H1 (cell line): ENCODE measurements at regions not wholly inside any gene's neighbourhood (a gene's known extent, or its start where the extent isn't known, plus 50 kb on each side); places are given as distances from the start of the nearest gene placed in this dataset.
A peak's percentile ranks its signal among the peaks of the same experiment; 100 is the strongest.

Experiments used
- CTCF ChIA-PET: fragments of 300-600 bp; sonication (Branson Sonifier 250); formaldehyde crosslinking; loops from one replicate; lab custom pipeline; 2021; ENCODE audit not compliant: partially characterized antibody; lab: Charles Lee
- POLR2A ChIA-PET: fragments of 300-600 bp; sonication (Branson Sonifier 250); formaldehyde crosslinking; loops from one replicate; lab custom pipeline; 2021; ENCODE audit warnings: inconsistent platforms; ENCODE audit not compliant: partially characterized antibody; lab: Charles Lee
- DNase-seq, 2 experiments: peaks; one replicate each; pipeline versions ENCODE4 v3.0.0 to v3.0.0-alpha.2; 2010 to 2022; ENCODE audit warnings: low spot score in 2 of 2, low read depth in 1 of 2, mixed read lengths in 1 of 2
- FAIRE-seq: peaks from 2 replicates; lab custom pipeline; 2011; peaks lifted over from hg19 to GRCh38; lab: Jason Lieb, UNC
- H2AFZ ChIP-seq: 2 replicates; pipeline ENCODE4 v1.8.1; 2012; ENCODE audit warnings: low read length, inconsistent platforms
- H2AK5ac ChIP-seq: 2 replicates; pipeline ENCODE4 v1.6.1; 2013; ENCODE audit warnings: low read depth, low read length
- H2BK120ac ChIP-seq: replicated peaks from 2 replicates; pipeline ENCODE3; 2013; ENCODE audit warnings: low read depth, low read length, inconsistent platforms
- H2BK12ac ChIP-seq: 2 replicates; pipeline ENCODE4 v1.6.1; 2013; ENCODE audit warnings: low read depth, low read length
- H2BK15ac ChIP-seq: 2 replicates; pipeline ENCODE4 v1.6.1; 2013; ENCODE audit warnings: low read length
- H2BK20ac ChIP-seq: 2 replicates; pipeline ENCODE4 v1.6.1; 2013; ENCODE audit warnings: low read length
- H2BK5ac ChIP-seq: 2 replicates; pipeline ENCODE4 v1.6.1; 2013; ENCODE audit warnings: low read depth, low read length
- H3K14ac ChIP-seq: 2 replicates; pipeline ENCODE4 v1.6.1; 2013; ENCODE audit warnings: inconsistent platforms; ENCODE audit not compliant: insufficient read length
- H3K18ac ChIP-seq: 2 replicates; pipeline ENCODE4 v1.6.1; 2013; ENCODE audit warnings: low read length; ENCODE audit errors: extremely low read depth
- H3K23ac ChIP-seq: 2 replicates; pipeline ENCODE4 v1.6.1; 2013; ENCODE audit warnings: inconsistent platforms; ENCODE audit not compliant: insufficient read length
- H3K23me2 ChIP-seq: 2 replicates; pipeline ENCODE4 v1.6.1; 2013; ENCODE audit warnings: low read depth, low read length
- H3K27ac ChIP-seq: 2 replicates; pipeline ENCODE4 v1.6.1; 2011; ENCODE audit warnings: low read depth, low read length, inconsistent platforms
- H3K27me3 ChIP-seq, 4 experiments: replicated peaks in 1 of 4; 1 replicate in 1 of 4; 2 replicates in 3 of 4; pipeline versions ENCODE4 v1.6.1 to v1.8.1; 2011 to 2013; ENCODE audit warnings: low read length in 3 of 4, mild to moderate bottlenecking in 3 of 4, inconsistent platforms in 2 of 4, mixed read lengths in 2 of 4, moderate library complexity in 1 of 4; ENCODE audit not compliant: control insufficient read depth in 3 of 4, insufficient read depth in 3 of 4; ENCODE audit errors: extremely low read depth in 1 of 4
- H3K36me3 ChIP-seq, 4 experiments: 2 replicates each; pipeline versions ENCODE4 v1.6.1 to v1.8.1; 2011 to 2013; ENCODE audit warnings: mild to moderate bottlenecking in 4 of 4, low read length in 3 of 4, moderate library complexity in 2 of 4, control low read depth in 1 of 4, inconsistent platforms in 1 of 4; ENCODE audit not compliant: insufficient read depth in 4 of 4, control insufficient read depth in 2 of 4
- H3K4ac ChIP-seq: replicated peaks from 2 replicates; pipeline ENCODE3; 2013; ENCODE audit warnings: low read length, low read depth, mixed read lengths, inconsistent platforms; ENCODE audit not compliant: insufficient read length
- H3K4me1 ChIP-seq, 4 experiments: replicated peaks in 1 of 4; 1 replicate in 1 of 4; 2 replicates in 3 of 4; pipeline versions ENCODE4 v1.6.1 to v1.8.1; 2011 to 2013; ENCODE audit warnings: low read length in 3 of 4, inconsistent platforms in 2 of 4, mixed read lengths in 1 of 4; ENCODE audit not compliant: insufficient read depth in 4 of 4, control insufficient read depth in 3 of 4
- H3K4me2 ChIP-seq, 2 experiments: 2 replicates each; pipeline versions ENCODE4 v1.6.1 to v1.8.1; 2011 to 2013; ENCODE audit warnings: low read depth in 2 of 2, low read length in 2 of 2, control low read depth in 1 of 2, inconsistent platforms in 1 of 2, mild to moderate bottlenecking in 1 of 2; ENCODE audit not compliant: insufficient read depth in 1 of 2
- H3K4me3 ChIP-seq, 4 experiments: fragments of 200-600, 300-600 bp in 1 of 4; sonication (generic), shearing (Covaris generic), sonication (Bioruptor Twin) in 1 of 4; 2 replicates each; pipeline versions ENCODE4 v1.5.1 to v1.8.1; 2011 to 2016; ENCODE audit warnings: low read length in 4 of 4, low read depth in 3 of 4, control low read depth in 2 of 4, inconsistent platforms in 2 of 4, mild to moderate bottlenecking in 2 of 4, mixed read lengths in 1 of 4, moderate library complexity in 1 of 4; ENCODE audit not compliant: insufficient read depth in 2 of 4; ENCODE audit errors: extremely low read depth in 1 of 4
- H3K56ac ChIP-seq: replicated peaks from 2 replicates; pipeline ENCODE3; 2013; ENCODE audit warnings: low read depth, mild to moderate bottlenecking, mixed read lengths, low read length, inconsistent platforms; ENCODE audit not compliant: insufficient read length
- H3K79me1 ChIP-seq: 2 replicates; pipeline ENCODE4 v1.6.1; 2013; ENCODE audit warnings: low read depth, low read length, control low read depth
- H3K79me2 ChIP-seq, 2 experiments: 2 replicates each; pipeline versions ENCODE4 v1.6.1 to v1.8.1; 2012 to 2013; ENCODE audit warnings: low read length in 2 of 2, mild to moderate bottlenecking in 2 of 2, inconsistent platforms in 1 of 2; ENCODE audit not compliant: insufficient read depth in 2 of 2, control insufficient read depth in 1 of 2
- H3K9ac ChIP-seq, 4 experiments: replicated peaks in 1 of 4; 1 replicate in 1 of 4; 2 replicates in 3 of 4; pipeline versions ENCODE4 v1.6.1 to v1.8.1; 2011 to 2013; ENCODE audit warnings: low read depth in 3 of 4, low read length in 3 of 4, control low read depth in 2 of 4, mild to moderate bottlenecking in 2 of 4, moderate library complexity in 2 of 4, inconsistent platforms in 1 of 4; ENCODE audit errors: extremely low read depth in 1 of 4
- H3K9me3 ChIP-seq, 2 experiments: 2 replicates each; pipeline versions ENCODE4 v1.6.1 to v1.8.1; 2012 to 2013; ENCODE audit warnings: mild to moderate bottlenecking in 2 of 2, moderate library complexity in 2 of 2, control low read depth in 1 of 2, inconsistent platforms in 1 of 2, low read depth in 1 of 2, low read length in 1 of 2, mixed read lengths in 1 of 2; ENCODE audit not compliant: insufficient read depth in 2 of 2
- H4K20me1 ChIP-seq, 2 experiments: replicated peaks in 1 of 2; 2 replicates each; pipeline versions ENCODE3 to v1.8.1; 2011 to 2013; ENCODE audit warnings: inconsistent platforms in 2 of 2, low read length in 2 of 2, mild to moderate bottlenecking in 1 of 2; ENCODE audit not compliant: insufficient read depth in 2 of 2, control insufficient read depth in 1 of 2
- H4K5ac ChIP-seq: 2 replicates; pipeline ENCODE4 v1.6.1; 2013; ENCODE audit warnings: low read length, low read depth, mixed read lengths, inconsistent platforms; ENCODE audit not compliant: insufficient read length
- H4K8ac ChIP-seq: 2 replicates; pipeline ENCODE4 v1.8.0; 2013; ENCODE audit warnings: mild to moderate bottlenecking, moderate library complexity, low read length, inconsistent platforms; ENCODE audit not compliant: insufficient read depth; ENCODE audit errors: extremely low read depth
- H4K91ac ChIP-seq: replicated peaks from 2 replicates; pipeline ENCODE3; 2013; ENCODE audit warnings: low read length, mixed read lengths, inconsistent platforms; ENCODE audit not compliant: insufficient read length
- ASH2L ChIP-seq: fragments of 200-600, 300-600 bp; sonication (generic); IDR thresholded peaks from one replicate; pipeline ENCODE4 v1.7.1; 2017; ENCODE audit warnings: low read length
- BCL11A ChIP-seq, 2 experiments: IDR thresholded peaks; one replicate each; pipeline ENCODE4 v1.6.1; 2011; ENCODE audit warnings: low read depth in 2 of 2, low read length in 2 of 2, mild to moderate bottlenecking in 2 of 2
- CTBP2 ChIP-seq: IDR thresholded peaks from 2 replicates; pipeline ENCODE4 v1.7.0; 2011; ENCODE audit warnings: borderline replicate concordance, mild to moderate bottlenecking, moderate library complexity, mixed read lengths, low read length; ENCODE audit not compliant: insufficient read depth, insufficient read length
- EGR1 ChIP-seq: IDR thresholded peaks from 2 replicates; pipeline ENCODE4 v1.6.1; 2011; ENCODE audit warnings: low read depth, low read length, borderline replicate concordance
- POLR2A ChIP-seq, 2 experiments: IDR thresholded peaks; 1 replicate in 1 of 2; 2 replicates in 1 of 2; pipeline ENCODE4 v1.6.1; 2011; ENCODE audit warnings: low read depth in 2 of 2, low read length in 2 of 2, mild to moderate bottlenecking in 2 of 2; ENCODE audit errors: control extremely low read depth in 1 of 2
- SIX5 ChIP-seq: IDR thresholded peaks from 2 replicates; pipeline ENCODE4 v1.6.1; 2011; ENCODE audit warnings: mild to moderate bottlenecking, low read depth, low read length
- SP4 ChIP-seq: IDR thresholded peaks from 2 replicates; pipeline ENCODE4 v1.6.1; 2012; ENCODE audit warnings: low read length, inconsistent platforms
- SRF ChIP-seq: IDR thresholded peaks from 2 replicates; pipeline ENCODE4 v1.6.1; 2011; ENCODE audit warnings: mild to moderate bottlenecking, low read depth, low read length, moderate library complexity
- SUZ12 ChIP-seq: fragments of 200-600 bp; sonication (generic); IDR thresholded peaks from 2 replicates; pipeline ENCODE4 v1.6.1; 2012; ENCODE audit warnings: mild to moderate bottlenecking, inconsistent platforms, low read length, moderate library complexity, mixed read lengths
- WGBS, 2 experiments: shearing (Covaris generic) in 1 of 2; methylation state at CpG; one replicate each; pipeline versions ENCODE4 v1.1.6 to v1.1.7; 2013 to 2015; ENCODE audit warnings: low lambda C conversion rate in 2 of 2, mixed read lengths in 2 of 2, inconsistent platforms in 1 of 2, low coverage in 1 of 2, missing lambda C conversion rate in 1 of 2; ENCODE audit not compliant: insufficient replicate concordance in 2 of 2, insufficient coverage in 1 of 2, insufficient read length in 1 of 2; ENCODE audit errors: extremely low coverage in 1 of 2, missing lambda C conversion rate in 1 of 2; 5-methylcytosine and 5-hydroxymethylcytosine counted together
- TF ChIP-seq, protein P1 (sequence below): IDR thresholded peaks from 2 replicates; pipeline ENCODE4 v1.6.1; 2011; ENCODE audit warnings: low read depth, mild to moderate bottlenecking, low read length; ENCODE audit not compliant: insufficient read depth

DNA sequence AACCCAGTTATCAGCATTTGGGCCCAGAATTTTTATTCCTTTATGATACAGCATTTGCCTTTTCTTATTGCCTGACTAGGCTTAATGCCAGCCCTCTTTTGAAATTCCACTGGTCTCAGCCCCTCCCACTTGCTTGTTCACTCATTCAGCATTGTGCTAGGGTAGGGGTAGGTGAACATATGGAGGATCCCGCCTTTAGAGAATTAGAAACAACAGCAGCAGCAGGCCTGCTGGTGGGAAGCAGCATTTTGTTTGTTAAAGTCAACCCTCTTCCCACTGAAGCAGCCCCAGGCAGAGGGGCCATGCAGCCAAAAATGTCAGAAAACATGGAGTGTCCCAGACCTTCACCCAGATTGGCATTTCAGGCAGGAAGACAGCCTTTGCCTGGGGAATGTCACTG, 1355.2 kb downstream of the CDH8 start:
- Histone ChIP-seq H2BK20ac (no peak overlapping the region), H3K79me2 (no peaks in the 10 kb centered on the region), H3K14ac (no peak overlapping the region), H3K27ac (no peak overlapping the region), H2BK15ac (no peak overlapping the region), H3K27me3 (no peaks in the 10 kb centered on the region; a peak in 1 of 7 replicates), H3K79me1 (no peaks in the 10 kb centered on the region), H2AK5ac (no peak overlapping the region), H4K8ac (no peak overlapping the region), H2BK120ac (no peak overlapping the region), H4K20me1 (no peaks in the 10 kb centered on the region), H3K18ac (no peak overlapping the region), H3K4ac (no peak overlapping the region), H3K4me1 (peaks cover 0 to 5% (median 0%) of the 10 kb centered on the region in 4 experiments; a peak in 1 of 7 replicates), H3K56ac (no peak overlapping the region), H2BK5ac (no peak overlapping the region), H2AFZ (peak overlapping the region; percentile 76), H3K23ac (no peak overlapping the region), H4K91ac (no peak overlapping the region), H2BK12ac (no peak overlapping the region), H3K9ac (no peak overlapping the region), H3K4me3 (no peak overlapping the region), H3K23me2 (no peaks in the 10 kb centered on the region), H3K4me2 (0 out of 4 replicates have a peak overlapping the region, but pooled peaks of 1 of the 2 experiments have one; percentile 21), H3K9me3 (no peaks in the 10 kb centered on the region), H4K5ac (no peak overlapping the region), H3K36me3 (no peaks in the 10 kb centered on the region)
- no peak for TF ChIP-seq SP4
- TF ChIP-seq POLR2A (IDR thresholded peaks at IDR 0.05; ENCODE audit: control extremely low read depth in 1 of 2, low read depth in 2 of 2, low read length in 2 of 2): no peak
- no peak for TF ChIP-seq ASH2L
- no peak for TF ChIP-seq SIX5
- TF ChIP-seq BCL11A (IDR thresholded peaks at IDR 0.05; ENCODE audit: low read depth in 2 of 2, low read length in 2 of 2): no peak
- TF ChIP-seq SUZ12: no peak
- TF ChIP-seq, protein P1, sequence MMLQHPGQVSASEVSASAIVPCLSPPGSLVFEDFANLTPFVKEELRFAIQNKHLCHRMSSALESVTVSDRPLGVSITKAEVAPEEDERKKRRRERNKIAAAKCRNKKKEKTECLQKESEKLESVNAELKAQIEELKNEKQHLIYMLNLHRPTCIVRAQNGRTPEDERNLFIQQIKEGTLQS: no peak
- TF ChIP-seq CTBP2: no peak
- no peak for TF ChIP-seq EGR1
- TF ChIP-seq SRF: no peak
- ChIA-PET CTCF (interaction anchor here (0.8 kb wide), 1 partner anchor 55 kb away, joined by 3 read pairs; no protein-coding TSS in a partner anchor), POLR2A (no interaction called here)
- WGBS, 2 experiments: 95% methylated on average over 1 of the region's 1 CpG; no CpG with 5 or more reads in 1 of the 2 experiments
- no peak for FAIRE-seq
- DNase-seq: no peak
